CD4-positive, alpha-beta T cell treated with Interleukin-4 for 1 hour (primary cell): ENCODE measurements at regions not wholly inside any gene's neighbourhood (a gene's known extent, or its start where the extent isn't known, plus 50 kb on each side); places are given as distances from the start of the nearest gene placed in this dataset.
"Not testable (repeated sequence)": the region's sequence is repeated elsewhere in the genome, so short reads cannot be mapped to it uniquely, and the experiment has no call there.

Experiments used
- DNase-seq, 2 donors: peaks; one replicate each; pipeline ENCODE4 v3.0.0-alpha.2; 2020 to 2022

DNA sequence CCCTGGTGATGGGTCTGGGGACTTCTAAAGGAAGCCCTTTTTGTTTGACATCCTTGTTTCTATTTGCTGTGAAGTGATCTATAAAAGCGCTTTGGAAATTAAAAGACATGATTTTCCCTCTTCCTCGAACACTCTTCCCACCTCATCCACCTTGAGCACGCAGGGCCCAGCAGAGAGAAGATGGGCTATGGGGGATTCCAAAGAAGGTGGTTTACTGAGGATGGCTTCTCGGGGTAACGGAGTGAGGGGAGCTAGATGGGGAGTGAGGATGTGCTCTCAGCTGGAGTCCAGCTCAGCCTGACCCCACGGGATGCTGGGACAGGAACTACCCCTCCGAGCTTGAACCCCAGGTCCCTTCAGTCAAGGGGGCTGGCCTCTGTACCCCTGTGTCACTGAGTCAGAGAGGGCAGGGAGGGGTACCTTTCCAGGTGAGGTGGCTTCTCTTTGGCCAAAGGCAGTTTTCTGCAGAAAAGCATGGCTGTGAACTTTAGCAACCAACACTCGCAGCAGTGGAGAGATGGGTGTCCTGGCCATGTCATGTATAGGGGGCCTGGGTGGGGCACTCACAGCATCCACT is 180.7 kb upstream of the SMAD3 start:
- peak in 1 of 2 donors; percentile 5 for DNase-seq

DNA sequence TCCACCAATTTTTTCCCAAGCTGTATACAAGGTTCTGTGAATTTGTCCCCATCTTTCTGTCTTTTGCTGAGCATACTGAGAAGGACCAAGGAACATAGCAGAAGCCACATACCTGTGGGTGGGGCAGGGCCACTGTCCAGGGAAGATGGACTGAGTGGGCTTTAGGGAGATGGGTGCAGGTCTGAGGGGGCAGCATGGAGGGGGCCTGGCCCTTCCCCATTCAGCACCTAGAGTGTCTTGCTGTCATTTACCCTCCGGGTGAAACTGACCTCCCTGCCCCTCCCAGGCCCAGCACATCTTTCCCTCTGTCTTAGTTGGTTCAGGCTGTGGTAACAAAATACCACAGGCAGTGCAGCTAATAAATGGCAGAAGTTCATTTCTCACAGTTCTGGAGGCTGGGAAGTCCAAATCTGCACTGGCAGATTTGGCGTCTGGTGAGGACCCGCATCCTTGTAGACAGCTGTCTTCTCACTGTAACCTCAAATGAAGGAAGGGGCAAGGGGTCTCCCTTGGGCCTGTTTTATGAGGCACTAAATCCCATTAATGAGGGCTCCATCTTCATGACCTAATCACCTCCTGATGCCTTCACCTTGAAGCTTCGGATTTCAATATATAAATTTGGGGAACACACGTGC is 180.0 kb upstream of the SMAD3 start:
- peak in 1 of 2 donors; percentile 4 for DNase-seq

DNA sequence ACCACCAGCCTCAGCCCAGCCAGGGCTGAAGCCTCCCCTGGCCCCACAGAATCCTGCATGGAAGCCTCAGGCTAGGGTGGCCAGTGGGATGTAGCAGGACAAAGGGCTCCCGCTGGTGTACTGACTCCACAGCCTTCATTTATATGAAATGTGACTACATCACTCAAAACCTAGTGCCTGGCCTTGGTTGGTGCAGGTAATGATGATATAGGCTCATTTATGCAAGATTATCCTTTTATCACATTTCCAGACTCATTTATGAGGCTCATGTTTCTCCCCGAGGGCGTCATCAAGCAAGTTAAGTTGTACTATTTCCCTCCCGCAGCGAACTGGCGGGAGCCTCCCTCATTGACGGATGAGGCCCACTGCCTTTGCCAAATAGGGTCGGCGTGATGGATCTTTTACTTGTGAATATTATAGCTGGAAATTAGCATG is 179.1 kb upstream of the SMAD3 start:
- DNase-seq, result no peak

DNA sequence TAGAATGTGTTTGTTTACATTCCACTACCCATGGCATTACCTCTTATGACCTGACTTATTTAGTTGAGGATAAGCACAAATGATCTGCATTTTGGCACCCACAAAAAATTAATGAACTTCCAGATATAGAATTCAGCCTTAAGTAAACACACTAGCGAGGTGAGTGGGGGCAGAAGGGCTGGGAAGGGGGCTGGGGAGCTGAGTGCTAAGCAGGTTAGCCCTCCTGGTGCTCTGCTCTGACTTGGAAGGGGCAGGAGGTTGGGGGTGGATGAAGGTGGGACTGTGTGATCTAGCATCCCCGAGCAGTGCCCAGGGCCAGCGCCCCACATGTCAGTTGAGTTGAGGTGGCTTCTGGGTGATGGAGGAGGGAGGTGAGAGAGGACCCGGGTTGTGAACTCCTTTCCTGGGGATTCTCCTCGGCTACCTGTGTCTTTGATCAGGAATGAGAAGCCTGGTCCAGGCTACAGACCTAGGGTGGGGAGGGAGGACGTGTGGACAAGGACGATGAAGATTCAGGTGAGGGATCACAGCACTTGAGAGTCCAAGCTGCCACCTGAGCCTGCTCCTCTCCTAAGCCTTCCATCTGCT is 178.6 kb upstream of the SMAD3 start:
- DNase-seq, result no peak

DNA sequence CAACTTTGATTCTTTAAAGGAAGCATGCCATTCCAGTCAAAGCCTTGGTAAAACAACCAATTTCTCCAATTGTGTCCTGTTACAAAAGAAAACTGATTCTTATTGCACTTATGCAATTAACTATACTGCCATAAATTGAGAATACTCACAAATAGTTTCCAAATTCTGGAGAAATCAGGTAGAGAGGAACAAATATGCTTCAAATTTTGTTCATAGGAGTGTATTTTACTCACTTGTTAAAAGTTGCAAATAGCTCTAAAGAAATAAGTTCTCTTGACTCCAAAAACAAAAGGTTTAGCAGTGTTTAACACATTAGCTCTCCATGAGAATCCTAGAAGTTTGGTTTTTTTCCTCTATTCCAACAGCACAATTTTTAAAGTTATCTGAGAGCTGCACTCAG is 176.1 kb upstream of the SMAD3 start:
- DNase-seq, result not testable (repeated sequence)

DNA sequence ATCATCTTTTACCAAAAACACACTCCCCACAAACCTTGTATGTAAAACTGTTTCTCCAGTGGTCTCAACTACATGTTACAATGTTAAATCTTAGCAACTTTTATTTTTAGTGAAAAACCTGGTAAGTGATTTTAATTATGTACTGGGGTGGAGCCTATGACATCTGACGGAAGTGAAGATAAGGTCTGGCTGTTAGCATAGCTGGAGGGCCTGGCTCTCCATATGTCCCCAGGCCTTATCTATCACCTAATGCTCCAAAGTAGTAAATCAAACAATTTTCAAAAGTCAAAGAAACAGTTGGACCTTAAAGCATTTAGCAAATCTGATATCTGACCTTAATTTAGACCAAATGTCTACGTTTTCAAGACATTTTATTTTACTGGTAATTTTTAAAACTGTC is 173.6 kb upstream of the SMAD3 start:
- no peak for DNase-seq

DNA sequence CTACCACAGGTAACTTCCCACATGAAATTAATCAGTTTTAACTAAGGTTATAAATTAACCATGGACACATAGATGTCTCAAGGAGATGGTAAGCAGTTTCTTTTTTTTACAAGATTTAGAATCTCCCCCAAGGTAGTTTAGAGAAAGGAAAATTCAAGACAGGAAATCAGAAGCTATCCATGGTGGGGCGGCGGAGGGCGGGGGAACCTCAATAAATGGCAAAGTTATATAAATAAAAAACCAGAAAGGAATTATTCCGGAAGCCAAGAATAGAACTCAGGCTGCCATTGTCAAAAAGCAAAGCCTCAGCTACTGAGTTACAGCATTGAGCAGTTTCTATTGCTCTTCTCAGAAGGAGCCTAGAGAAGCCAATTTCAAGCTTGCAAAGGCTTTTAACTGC is 172.1 kb upstream of the SMAD3 start:
- DNase-seq, result no peak

DNA sequence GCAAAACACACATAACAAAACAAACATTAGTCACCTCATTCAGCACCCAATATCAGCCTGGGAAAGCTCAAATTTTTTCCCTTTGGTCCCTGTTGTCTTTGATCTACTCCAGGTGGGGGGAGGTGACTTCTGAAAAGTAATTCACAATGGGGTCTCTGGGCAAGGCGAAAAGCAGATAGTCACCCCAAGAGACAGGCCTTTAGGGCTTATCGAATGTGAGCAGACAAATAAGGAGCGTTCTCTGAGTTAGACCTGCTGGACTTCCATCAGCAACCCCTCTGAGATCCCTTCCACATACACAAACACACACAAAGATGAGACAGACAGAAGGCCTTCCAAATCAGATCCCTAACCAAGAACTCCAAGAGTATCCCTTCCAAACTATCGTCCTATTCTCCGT is 171.0 kb upstream of the SMAD3 start:
- DNase-seq, result no peak

DNA sequence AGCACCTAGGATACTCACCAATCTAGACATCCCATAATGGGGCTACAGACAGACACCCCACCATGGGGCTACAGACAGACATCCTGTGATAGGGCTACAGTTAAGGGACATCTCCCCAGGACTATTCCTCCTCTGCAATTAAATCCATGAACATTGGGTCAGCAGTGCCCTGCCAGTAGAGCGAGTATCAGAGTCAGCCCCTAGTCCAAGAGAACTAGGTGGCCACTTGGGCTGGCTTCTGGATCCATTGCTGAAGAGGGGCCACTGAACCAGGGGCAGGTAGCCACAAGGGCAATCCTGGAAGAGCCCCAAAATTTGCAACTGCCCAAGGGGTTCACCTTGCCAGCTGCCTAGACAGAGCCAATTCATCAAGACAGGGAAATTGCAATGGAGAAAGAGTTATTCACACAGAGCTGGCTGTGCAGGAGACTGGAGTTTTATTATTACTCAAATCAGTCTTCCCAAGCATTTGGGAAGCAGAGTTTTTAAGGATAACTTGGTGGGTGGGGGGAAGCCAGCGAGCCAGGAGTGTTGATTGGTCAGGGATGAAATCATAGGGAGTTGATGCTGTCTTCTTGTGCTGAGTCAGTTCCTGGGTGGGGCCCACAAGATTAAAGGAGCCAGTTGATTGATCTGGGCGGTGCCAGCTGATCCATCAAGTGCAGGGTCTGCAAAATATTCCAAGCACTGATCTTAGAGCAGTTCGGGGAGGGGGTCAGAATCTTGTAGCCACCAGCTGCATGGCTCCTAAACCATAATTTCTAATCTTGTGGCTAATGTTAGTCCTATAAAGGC is 170.2 kb upstream of the SMAD3 start:
- DNase-seq, result no peak

DNA sequence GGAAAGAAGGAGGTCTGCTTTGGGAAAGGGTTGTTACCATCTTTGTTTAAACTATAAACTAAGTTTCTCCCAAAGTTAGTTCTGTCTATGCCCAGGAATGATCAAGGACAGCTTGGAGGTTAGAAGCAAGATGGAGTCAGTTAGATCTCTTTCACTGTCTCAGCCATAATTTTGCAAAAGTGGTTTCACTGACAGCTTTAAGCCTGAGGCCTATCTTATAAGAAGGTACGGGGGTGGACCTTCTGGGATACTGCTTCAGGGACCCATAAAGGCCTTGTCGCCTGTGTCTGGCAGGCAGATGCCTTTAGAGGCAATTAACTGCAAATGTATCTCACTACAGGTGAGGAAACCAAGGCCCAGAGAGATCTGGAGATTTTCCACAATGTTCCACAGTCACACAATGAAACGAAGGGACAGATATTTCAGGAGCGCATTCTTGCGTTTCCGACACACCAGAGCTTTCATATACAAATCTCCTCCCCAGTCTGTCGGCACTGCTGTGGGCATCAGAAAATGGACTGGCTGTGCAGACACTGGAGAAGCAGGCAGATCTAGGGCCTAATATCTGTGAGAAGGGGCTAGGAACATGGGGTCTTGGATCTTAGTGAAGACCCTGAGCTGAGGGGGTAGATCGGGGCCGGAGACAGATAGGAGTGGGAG is 169.5 kb upstream of the SMAD3 start:
- DNase-seq, result no peak

DNA sequence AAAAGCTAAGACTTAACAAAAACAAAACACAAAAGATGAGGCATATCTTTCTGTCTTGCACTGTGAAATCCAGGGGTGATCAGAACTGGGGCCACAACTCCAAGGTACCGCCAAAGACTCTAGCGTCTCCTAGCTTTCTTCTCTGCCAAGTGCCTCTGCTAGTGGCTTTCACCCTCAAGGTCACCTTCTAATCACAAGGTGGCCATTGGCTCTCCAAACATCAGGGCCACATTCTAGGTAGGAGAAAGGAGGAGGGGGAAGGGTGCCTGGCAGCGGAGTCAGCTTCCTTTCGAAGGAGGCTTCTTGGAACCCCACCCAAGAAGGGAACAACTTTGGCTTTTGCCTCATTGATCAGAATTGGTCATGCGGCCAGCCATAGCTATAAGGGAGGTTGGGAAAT is 168.8 kb upstream of the SMAD3 start:
- no peak for DNase-seq

DNA sequence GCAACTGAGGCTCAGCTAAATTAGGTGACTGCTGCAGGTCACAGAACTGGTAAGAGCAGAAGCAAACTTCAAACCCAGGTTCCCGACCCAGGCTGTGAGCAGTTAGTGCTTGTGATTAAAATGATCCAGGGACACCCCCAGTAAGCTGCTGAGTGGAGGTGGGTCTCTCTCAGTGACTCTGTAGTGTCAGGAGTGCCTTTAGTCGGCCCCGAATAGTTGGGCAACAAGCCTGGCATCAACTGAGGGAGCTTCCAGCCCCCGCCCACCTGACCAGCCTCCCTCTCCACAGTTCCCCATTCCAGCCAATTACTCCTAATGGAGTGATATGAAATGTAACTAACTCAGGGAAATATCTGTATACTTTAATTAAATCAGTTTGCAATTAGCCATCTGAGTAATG is 168.0 kb upstream of the SMAD3 start:
- no peak for DNase-seq

DNA sequence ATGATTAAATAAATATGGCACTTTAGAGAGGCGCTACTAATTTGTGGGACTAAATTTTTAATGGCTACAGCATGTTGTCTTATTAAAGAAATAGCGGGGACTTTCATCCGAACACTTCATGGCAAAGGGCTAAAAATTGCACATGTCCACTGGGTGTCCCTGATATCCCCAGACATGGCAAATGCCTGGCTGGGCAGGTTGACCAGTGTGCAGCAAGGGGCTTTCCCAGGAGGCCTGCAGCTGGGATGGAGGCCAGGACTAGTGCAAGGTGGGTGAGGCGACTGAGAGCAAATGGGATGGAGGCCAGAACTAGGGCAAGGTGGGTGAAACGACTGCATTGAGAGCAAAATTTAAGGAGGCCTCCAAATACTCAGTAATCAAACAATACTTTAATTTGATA is 167.4 kb upstream of the SMAD3 start:
- DNase-seq, result no peak

DNA sequence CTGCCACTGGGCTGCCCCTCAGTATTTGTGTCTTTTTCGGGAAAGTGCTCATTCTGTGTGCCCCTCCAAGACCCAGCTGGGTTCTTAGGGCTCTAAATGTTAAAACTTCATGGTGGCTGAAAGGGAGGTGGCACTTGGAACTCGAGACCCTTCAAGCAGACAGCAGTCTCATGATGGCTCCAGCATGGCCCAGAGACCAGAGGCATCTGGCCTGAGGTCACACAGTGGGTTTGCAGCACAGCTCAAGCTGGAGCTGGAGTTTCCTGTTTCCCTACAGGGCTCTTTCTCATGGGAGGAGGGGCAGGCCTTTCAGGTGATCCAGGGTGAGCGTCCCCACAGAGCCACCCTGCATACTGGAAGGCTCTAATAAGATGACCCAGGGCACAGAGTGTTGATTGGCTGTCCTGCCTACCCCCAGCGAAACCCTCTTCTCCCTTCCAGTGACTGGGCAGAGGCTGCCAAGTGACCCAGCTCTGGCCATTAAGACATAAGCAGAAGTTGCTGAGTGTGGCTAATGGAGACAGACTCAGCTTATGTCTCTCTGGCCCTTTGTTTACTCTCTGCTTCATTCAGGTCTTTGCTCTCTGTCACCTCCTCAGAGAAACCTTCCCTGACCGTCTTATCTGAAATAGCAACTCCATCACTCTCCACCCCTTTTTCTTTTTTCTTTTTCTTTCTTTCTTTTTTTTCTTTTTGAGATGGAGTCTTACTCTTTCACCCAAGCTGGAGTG is 166.6 kb upstream of the SMAD3 start:
- no peak for DNase-seq

DNA sequence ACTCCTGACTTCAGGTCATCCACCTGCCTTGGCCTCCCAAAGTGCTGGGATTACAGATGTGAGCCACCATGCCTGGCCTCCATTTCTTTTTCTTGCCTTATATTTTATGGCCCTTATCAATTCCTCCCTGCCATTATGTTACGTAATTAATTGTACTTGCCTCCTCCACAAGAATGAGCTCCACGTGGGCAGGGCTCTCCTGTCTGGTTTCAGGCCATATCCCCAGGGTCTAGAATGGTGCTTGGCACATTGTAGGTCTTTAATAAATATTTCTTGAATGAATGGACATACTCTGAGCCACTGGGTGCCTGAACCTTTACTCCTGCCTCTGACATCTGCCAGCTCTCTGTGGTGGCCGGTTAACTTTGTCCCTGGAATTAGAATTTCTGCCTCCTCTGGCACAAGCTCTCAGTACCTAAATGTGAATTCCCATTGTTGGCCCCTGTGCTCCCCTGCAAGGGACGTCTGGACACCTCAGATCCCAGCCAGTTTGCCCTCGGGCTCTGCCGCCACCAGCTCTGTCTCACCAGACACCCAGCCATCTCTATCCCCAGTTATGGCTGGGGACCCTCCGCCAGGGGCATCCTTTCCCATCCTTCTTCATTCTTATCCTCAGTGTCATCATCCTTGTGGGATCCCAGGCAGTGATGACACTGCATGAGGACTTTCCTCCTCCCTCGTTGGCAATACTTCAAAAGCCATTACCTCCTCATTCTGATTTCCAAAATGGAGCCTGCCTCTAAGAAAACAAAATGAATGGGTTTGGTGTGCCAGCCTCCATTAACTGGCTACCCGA is 165.6 kb upstream of the SMAD3 start:
- no peak for DNase-seq

DNA sequence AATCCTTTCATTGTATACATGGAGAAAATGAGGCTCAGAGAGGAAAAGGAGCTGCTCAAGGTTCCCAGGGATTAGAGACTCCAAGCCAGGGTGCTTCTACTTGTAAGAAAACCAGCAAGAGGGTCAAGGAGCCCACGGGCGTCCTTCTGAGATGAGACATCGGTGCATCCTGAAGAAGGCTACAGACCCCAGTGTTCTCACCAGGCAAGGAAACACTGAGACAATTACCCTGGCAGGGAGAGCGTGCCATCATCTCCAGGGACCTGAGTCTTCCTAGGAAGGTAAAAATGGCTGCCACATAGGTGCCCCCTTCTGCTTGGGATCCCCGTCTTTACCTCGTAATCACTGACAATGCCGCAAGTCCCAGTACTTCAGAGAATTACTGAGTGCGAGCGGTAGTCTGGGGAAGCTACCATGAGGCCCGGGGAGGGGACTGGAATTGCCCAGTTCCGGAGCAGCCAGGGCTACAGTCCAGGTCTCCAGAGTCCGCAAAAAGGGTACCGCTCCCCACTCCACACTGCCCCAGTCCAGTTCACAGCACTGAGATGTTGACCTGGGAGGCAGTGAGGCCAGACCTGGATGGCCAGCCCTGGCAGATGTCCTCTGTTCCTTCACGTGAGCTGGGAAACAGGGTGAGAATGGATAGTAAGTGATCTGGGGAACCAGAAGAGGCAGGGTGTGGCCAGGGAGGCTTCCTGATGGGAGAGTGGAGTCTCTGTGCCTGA is 164.7 kb upstream of the SMAD3 start:
- no peak for DNase-seq

DNA sequence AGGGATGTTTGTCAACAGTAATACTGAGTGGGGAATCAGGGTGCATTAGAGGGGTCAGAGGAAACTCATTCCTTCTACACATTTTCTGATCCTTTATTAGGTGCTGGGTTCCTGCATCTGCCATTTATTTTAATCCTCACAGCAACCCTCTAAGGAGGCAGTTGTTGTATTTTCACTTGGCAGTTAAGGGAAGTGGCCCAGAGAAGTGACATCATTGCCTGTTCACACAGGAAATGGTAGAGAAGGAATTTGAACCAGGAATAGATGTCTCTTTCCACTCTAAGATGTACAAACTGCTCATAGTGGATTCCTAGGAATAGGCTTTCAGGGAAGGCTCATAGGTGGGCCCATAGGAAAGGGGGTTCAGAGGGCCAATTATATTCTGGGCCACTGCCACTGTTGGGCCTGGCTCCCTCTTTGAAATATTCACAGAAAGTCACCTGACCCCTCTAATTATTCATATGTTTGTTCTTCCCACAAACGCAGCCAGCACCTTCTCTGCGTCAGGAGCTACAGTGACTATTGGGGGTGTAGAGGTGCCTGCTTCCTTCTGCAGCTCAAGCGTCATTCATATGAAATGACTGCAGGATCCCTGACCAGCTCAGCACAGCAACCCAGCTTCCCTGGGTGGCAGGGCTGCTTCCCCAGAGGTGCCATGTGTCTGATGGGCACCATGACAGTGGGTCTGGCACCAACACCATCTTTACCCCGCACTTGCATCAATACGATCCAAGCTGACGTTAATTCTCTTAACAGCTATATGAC is 163.9 kb upstream of the SMAD3 start:
- DNase-seq, result no peak

DNA sequence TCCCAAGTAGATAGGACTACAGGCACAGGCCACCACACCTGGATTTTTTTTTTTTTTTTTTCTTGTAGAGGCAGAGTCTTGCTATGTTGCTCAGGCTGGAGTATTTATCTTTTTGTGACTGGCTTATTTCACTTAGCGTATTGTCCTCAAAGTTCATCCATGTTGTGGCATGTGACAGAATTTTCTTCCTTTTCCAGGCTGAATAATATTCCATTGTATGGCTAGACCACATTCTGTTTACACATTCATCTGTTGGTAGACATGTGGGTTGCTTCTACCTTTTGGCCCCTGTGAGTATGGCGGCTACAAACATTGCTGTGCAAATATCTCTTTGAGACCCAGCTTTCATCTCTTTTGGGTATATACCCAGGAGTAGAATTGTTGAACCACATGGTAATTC is 160.2 kb upstream of the SMAD3 start:
- no peak for DNase-seq

DNA sequence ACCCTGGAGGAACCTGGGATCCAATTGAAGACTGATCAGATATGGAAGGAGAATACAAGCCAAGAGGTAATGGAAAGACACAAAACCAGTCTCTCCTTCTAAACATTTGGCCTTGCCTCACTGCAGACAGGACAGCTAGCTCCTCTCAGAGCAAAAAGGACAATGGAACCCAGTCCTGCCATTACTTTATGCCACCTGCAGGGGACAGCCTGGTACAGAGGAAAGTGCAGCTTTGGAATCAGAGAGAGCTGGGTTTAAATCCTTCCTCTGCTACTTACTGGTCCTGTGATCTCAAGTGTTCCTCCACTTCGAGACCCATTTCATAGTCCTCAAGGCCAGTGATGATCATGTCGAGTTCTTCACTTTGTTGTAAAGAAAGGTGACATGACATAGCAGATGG is 159.4 kb upstream of the SMAD3 start:
- no peak for DNase-seq
